NT2/D1 (cell line): ENCODE measurements at regions not wholly inside any gene's neighbourhood (a gene's known extent, or its start where the extent isn't known, plus 50 kb on each side); places are given as distances from the start of the nearest gene placed in this dataset.

ENCODE experiments used
- DNase-seq: peaks from one replicate; pipeline ENCODE4 v3.0.0-alpha.2; 2011; ENCODE audit warnings: low read depth, low spot score
- H3K27me3 ChIP-seq: 2 replicates; pipeline ENCODE4 v1.6.0; 2011; ENCODE audit warnings: mild to moderate bottlenecking; ENCODE audit not compliant: insufficient read length, insufficient read depth
- H3K36me3 ChIP-seq: 2 replicates; pipeline ENCODE4 v1.6.1; 2011; ENCODE audit warnings: mild to moderate bottlenecking, low read length, mixed read lengths; ENCODE audit not compliant: insufficient read depth, insufficient read length
- H3K4me1 ChIP-seq: 2 replicates; pipeline ENCODE4 v1.5.1; 2011; ENCODE audit not compliant: insufficient read depth, insufficient read length
- H3K4me3 ChIP-seq: 2 replicates; pipeline ENCODE4 v1.5.1; 2011; ENCODE audit warnings: low read depth; ENCODE audit not compliant: insufficient read length
- H3K9ac ChIP-seq: 2 replicates; pipeline ENCODE4 v1.6.0; 2011; ENCODE audit warnings: low read depth; ENCODE audit not compliant: insufficient read length
- H3K9me3 ChIP-seq: 2 replicates; pipeline ENCODE4 v1.5.1; 2011; ENCODE audit warnings: mild to moderate bottlenecking, low read length; ENCODE audit not compliant: insufficient read depth
- SUZ12 ChIP-seq: IDR thresholded peaks from 2 replicates; pipeline ENCODE4 v1.6.1; 2011; ENCODE audit not compliant: insufficient read length, insufficient read depth; ENCODE audit errors: extremely low read depth
- YY1 ChIP-seq: IDR thresholded peaks from 2 replicates; pipeline ENCODE4 v1.6.1; 2011; ENCODE audit not compliant: insufficient read length, insufficient read depth
- ZNF274 ChIP-seq: IDR thresholded peaks from 2 replicates; pipeline ENCODE4 v1.6.1; 2011; ENCODE audit warnings: mild to moderate bottlenecking, low read depth, low read length

GRCh38 chr22:47563406-47564157, 801.1 kb downstream of the TBC1D22A start:
- no peak overlapping the region for H3K9ac ChIP-seq
- no peaks in the 10 kb centered on the region for H3K9me3 ChIP-seq
- H3K4me1 ChIP-seq: peaks cover 5% of the 10 kb centered on the region
- DNase-seq: no peak
- no peaks in the 10 kb centered on the region for H3K27me3 ChIP-seq
- H3K4me3 ChIP-seq: no peak overlapping the region
- TF ChIP-seq ZNF274 (no peak), YY1 (no peak), SUZ12 (no peak)
- H3K36me3 ChIP-seq: no peaks in the 10 kb centered on the region

GRCh38 chr22:47561766-47562165, 799.3 kb downstream of the TBC1D22A start:
- Histone ChIP-seq H3K9me3 (no peaks in the 10 kb centered on the region), H3K9ac (no peak overlapping the region), H3K4me1 (peaks cover 5% of the 10 kb centered on the region), H3K27me3 (no peaks in the 10 kb centered on the region), H3K36me3 (no peaks in the 10 kb centered on the region), H3K4me3 (no peak overlapping the region)
- TF ChIP-seq ZNF274: no peak
- no peak for TF ChIP-seq YY1
- no peak for TF ChIP-seq SUZ12
- DNase-seq: no peak

GRCh38 chr22:47561115-47561675, 798.7 kb downstream of the TBC1D22A start:
- Histone ChIP-seq H3K9ac (no peak overlapping the region), H3K9me3 (no peaks in the 10 kb centered on the region), H3K36me3 (no peaks in the 10 kb centered on the region), H3K4me1 (peaks cover 5% of the 10 kb centered on the region), H3K4me3 (no peak overlapping the region), H3K27me3 (no peaks in the 10 kb centered on the region)
- no peak for DNase-seq
- TF ChIP-seq YY1 (no peak), SUZ12 (no peak), ZNF274 (no peak)

GRCh38 chr22:47558828-47559700, 796.6 kb downstream of the TBC1D22A start:
- no peak for DNase-seq
- no peak overlapping the region for H3K9ac ChIP-seq
- no peaks in the 10 kb centered on the region for H3K4me1 ChIP-seq
- H3K9me3 ChIP-seq: no peaks in the 10 kb centered on the region
- no peaks in the 10 kb centered on the region for H3K27me3 ChIP-seq
- TF ChIP-seq SUZ12 (no peak), YY1 (no peak), ZNF274 (no peak)
- no peaks in the 10 kb centered on the region for H3K36me3 ChIP-seq
- H3K4me3 ChIP-seq: no peak overlapping the region

GRCh38 chr22:47556473-47556872, 794.0 kb downstream of the TBC1D22A start:
- no peaks in the 10 kb centered on the region for H3K27me3 ChIP-seq
- no peaks in the 10 kb centered on the region for H3K4me1 ChIP-seq
- DNase-seq: no peak
- TF ChIP-seq SUZ12 (no peak), ZNF274 (no peak), YY1 (no peak)
- no peak overlapping the region for H3K9ac ChIP-seq
- H3K36me3 ChIP-seq: no peaks in the 10 kb centered on the region
- no peaks in the 10 kb centered on the region for H3K9me3 ChIP-seq
- H3K4me3 ChIP-seq: no peak overlapping the region

- Histone ChIP-seq H3K4me3 (no peak overlapping the region), H3K36me3 (no peaks in the 10 kb centered on the region), H3K9ac (no peak overlapping the region), H3K4me1 (peaks cover 4% of the 10 kb centered on the region), H3K27me3 (no peaks in the 10 kb centered on the region), H3K9me3 (no peaks in the 10 kb centered on the region)
- no peak for DNase-seq
- TF ChIP-seq YY1 (no peak), SUZ12 (no peak), ZNF274 (no peak)
These were observed 791.0 kb downstream of the TBC1D22A start for GRCh38 chr22:47553436-47553835.
